GM19328 (cell line): ENCODE measurements at regions not wholly inside any gene's neighbourhood (a gene's known extent, or its start where the extent isn't known, plus 50 kb on each side); places are given as distances from the start of the nearest gene placed in this dataset.

Experiments
- ATAC-seq: cut with Tn5 transposase; IDR thresholded peaks from one replicate; pipeline ENCODE4 v1.9.1; 2021; ENCODE audit warnings: mild to moderate bottlenecking, moderate library complexity; ENCODE audit not compliant: unreplicated experiment

DNA sequence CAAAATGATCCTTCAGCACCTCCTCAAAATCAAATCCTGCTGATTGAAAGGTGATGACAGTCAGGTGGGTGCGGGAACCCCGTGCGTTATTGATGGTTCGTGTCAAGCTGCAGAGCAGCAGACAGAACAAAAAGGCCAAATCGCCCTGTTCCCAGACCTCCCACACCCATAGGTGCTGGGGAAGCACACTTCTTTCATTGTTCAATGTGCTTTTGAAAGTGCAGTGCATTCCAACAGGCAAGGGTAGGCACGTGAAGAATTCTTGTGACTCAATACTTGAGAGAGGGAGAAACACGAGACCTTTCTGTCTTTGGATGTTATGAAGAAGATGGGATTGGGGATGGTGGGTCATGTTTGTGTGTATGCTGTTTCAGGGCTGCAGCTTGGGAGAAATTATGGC, 514.0 kb downstream of the MCTP2 start:
- no peak for ATAC-seq

DNA sequence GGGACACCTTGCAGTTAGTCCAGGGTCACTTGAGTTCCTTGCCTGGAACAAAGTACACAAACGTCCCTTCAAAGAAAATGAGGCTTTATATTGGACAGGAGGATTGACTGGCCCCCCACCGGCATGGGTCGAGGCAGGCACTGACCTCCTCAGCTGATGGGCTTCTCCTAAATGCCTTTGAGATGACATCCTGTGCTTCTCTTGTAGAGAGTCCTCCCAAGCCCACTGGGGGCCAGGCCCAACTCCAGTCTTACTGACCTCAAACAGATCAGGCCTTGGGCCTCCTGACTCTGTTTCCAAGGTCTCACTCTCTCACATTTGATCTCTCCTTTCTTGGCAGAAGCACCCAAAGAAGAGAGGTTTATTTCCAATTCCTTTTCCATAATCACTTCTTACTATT, 516.1 kb downstream of the MCTP2 start:
- no peak for ATAC-seq

- ATAC-seq: peak; percentile 62
These were observed 518.7 kb downstream of the MCTP2 start for GRCh38 chr15:94749811-94750617.

GRCh38 chr15:94760348-94760747, 529.0 kb downstream of the MCTP2 start:
- ATAC-seq: no peak

GRCh38 chr15:94761574-94761973, 530.2 kb downstream of the MCTP2 start:
- no peak for ATAC-seq

DNA sequence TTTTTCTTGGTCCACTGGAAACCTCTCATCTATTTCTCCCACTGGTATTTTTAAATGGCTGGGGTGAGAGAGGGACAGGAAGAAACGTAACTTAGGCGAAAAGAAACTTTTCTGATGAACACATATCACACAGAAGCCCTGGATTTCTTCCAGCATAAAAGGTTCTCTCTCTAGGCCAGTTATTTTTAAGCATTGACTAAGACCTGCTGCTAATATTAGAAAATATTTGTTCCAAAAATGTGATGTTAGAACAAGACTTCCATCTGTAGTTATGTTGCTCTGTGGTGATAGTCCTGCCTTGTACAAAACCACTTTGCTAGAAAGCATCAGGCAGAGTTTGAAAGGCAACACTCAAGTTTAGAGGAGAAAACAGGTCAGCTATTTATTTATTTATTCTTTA, 537.7 kb downstream of the MCTP2 start:
- ATAC-seq: no peak

- ATAC-seq: no peak
These were observed 538.8 kb downstream of the MCTP2 start for GRCh38 chr15:94770199-94770598.

GRCh38 chr15:94777037-94777436, 545.7 kb downstream of the MCTP2 start:
- no peak for ATAC-seq

DNA sequence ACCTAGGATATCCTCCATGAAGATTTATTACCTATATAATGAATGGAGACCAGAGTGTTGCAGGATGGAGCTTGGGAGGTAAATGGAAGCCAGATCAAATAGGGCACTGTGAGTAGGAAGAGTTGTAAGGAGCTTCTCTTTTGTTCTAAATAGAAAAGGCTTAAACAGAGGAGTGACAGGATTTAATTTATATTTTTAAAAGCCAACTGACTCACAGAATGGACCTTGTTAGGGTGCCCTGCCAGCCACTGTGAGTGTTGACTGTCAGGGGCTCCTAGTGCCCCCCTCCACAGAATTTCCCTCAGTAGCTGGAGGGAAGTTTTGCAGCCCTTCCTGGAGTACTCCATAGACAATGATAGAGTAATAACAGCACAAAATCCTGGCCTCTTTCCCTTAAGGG, 547.5 kb downstream of the MCTP2 start:
- no peak for ATAC-seq

DNA sequence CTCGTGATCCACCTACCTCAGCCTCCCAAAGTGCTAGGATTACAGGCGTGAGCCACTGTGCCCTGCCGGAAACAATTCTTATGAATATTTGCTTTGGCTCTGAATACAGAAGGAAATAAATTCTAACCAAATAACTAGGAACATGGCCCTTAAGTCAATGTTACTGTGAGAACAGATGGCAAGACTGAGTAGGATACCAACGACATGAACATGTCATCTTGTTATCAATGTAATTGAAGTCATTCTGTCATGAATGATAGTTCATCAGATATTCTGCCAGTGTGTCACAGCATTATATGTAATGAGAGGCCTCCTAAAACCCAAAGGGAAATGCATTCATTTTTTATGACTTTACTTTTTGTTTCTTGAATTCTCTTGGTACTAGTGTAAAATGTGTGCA, 548.8 kb downstream of the MCTP2 start:
- ATAC-seq: no peak

DNA sequence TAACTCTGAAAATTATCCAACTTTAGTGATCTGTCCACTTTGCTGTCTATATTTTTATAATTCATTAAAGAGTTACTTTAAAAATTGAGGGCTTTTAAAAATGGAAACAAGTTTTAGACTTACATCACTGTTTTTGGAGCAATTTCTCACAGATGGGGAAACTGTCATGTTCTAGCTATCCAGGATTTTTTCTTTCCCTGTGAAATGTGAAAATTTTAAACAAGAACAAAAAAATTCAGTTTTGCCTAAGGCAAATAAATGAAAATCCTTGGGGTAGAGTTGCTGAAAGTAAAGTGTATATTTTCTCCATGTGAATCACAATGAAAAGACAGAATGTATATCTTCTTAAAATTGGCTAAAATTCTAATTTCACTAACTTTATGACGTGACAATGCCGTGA, 553.7 kb downstream of the MCTP2 start:
- no peak for ATAC-seq

DNA sequence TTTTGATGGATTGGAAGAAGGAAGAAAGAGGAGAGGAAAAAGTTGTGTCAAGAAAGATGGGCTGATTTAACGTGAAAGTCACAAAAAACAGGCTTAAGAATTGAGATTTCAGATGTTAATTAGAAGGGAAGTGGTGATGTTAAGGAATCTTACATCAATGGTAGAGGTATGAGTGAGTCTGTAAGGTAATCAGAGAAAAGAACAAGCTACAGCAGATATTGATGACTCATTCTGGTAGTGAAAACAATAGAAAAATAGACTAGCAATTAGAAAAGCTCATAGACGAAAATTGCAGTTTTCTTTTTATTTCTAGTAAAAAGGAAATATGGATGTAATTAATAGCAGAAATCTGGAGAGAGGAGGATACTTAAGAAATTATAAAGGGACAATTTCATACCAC, 559.6 kb downstream of the MCTP2 start:
- ATAC-seq: no peak

DNA sequence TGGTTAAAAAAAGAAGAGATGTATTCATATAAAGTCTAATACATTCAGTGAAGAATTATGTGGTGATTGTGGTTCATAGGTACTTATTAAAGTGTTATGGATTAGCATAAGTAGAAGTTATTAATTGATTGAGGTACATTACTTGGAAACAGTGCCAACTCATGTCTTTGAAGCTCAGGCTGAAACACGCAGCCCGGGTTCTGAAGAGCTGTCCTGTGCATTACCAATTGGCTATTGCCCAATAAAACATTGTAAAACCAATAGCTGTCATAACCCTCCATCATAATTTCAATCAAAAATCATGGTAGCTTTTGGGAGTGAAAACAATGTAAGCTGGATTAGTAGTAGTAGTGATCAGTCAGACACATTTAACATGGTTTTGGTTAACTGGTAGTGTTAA, 560.1 kb downstream of the MCTP2 start:
- no peak for ATAC-seq

GRCh38 chr15:94792196-94792595, 560.8 kb downstream of the MCTP2 start:
- no peak for ATAC-seq

DNA sequence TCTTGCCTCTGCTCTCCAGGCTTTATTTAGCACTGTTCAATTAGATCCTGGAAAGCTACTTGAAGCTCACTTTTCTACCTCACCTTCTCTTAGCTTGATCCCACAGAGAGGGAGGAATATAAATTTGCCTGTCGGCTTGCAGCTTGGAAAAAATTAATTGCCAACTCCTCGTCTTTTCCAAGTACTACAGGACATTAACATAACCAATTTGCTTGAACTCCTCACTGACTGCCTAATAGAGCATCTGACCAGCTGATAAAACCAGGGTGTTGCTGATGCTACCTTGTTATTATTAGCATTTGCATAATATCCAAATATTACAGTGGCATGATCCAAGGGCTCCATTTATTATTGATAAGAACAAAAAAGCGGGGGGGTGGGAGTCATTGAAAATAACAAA, 561.8 kb downstream of the MCTP2 start:
- ATAC-seq: no peak

DNA sequence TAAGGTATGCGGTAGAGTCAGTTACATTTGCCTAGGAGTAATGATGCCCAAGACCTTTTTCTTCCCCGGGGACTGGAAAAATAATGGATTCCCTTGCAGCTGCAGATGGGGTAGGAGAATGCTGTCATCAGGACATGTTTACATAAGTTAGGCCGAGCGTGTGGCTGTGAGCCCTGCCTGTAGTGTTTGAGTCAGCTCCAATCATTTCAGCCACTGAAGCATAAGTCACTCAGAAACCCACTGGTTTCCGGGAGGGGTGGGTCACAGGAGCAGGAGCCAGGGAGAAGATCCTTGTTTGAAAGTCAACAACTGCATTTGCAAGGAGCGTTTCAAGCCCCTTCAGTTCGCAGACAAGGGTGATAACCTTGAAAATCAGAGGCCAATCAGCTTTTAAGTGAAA, 562.3 kb downstream of the MCTP2 start:
- no peak for ATAC-seq

GRCh38 chr15:94804613-94805012, 573.3 kb downstream of the MCTP2 start:
- ATAC-seq: no peak

- ATAC-seq: no peak
These were observed 583.9 kb downstream of the MCTP2 start for GRCh38 chr15:94815110-94815731.

- ATAC-seq: no peak
These were observed 584.6 kb downstream of the MCTP2 start for GRCh38 chr15:94815914-94816313.

- no peak for ATAC-seq
These were observed 598.8 kb downstream of the MCTP2 start for GRCh38 chr15:94829887-94830884.

DNA sequence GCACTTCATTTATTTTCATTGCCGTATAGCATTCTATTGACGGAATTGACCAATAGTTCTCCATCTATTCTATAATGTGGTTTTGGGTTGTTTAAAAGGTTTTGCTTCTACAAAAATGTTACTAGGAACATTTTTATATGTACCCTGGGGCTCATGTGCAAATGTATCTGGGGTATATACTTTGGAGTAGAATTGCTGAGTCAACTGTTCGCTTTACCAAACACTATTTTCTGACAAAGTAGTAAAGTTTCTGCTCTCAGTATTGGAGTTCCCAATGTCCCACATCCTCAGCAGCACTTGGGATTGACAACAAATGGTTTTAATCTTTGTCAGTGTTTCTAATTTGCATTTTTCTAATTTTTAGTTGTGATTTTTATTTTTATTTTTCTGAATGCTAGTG, 602.6 kb downstream of the MCTP2 start:
- ATAC-seq: no peak
